Fibroblast of the aortic adventitia (primary cell): ENCODE measurements at regions not wholly inside any gene's neighbourhood (a gene's known extent, or its start where the extent isn't known, plus 50 kb on each side); places are given as distances from the start of the nearest gene placed in this dataset.

ENCODE experiments used
- DNase-seq: peaks from one replicate; pipeline ENCODE4 v3.0.0-alpha.2; 2010; ENCODE audit warnings: low read depth
- H3K4me3 ChIP-seq: 2 replicates; pipeline ENCODE4 v1.5.1; 2011; ENCODE audit warnings: low read depth, mild to moderate bottlenecking, control low read depth, low read length, moderate library complexity
- TF ChIP-seq, protein P1 (sequence below): IDR thresholded peaks from 2 replicates; pipeline ENCODE4 v1.5.1; 2011; ENCODE audit warnings: mild to moderate bottlenecking, low read length, control low read depth, inconsistent platforms; ENCODE audit not compliant: insufficient read depth

DNA sequence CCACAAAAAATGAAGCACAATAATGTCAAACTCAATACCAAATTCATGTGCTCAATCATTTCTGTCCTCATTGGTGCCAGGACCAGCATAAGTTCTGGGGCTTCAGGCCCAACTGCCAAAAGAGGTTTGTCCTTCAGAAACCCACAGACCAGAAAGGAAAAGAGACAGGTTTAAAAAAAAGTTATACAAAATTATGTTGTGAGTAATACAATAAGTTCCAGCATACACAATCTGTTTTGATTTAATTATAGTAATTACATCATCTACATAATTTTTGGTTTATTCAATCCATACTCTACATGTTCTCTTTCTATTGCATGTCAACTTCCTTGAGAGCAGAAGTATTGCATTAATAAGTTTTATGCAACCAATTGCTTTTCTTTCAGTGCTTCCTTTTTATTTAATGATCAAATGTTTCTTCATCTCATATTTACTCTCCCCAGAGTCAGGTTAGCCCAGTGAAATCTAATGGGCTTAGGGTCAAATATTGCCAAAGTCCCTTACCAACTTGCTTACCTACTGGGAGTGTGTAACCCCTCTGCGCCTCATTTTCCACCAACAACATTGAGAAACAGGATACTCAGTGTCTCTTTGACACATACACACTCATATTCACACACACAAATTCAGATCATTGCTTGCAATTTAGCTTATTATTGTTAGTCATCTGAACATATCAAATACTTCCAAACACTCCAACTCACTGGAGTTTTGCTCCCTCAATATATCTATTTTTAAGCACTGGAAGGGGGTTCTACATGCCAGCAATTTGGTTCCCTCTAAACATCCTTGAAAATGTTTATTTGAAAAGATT lies 424.4 kb upstream of the MARCKS start:
- no peak for DNase-seq
- no peak overlapping the region for H3K4me3 ChIP-seq
- TF ChIP-seq, protein P1, sequence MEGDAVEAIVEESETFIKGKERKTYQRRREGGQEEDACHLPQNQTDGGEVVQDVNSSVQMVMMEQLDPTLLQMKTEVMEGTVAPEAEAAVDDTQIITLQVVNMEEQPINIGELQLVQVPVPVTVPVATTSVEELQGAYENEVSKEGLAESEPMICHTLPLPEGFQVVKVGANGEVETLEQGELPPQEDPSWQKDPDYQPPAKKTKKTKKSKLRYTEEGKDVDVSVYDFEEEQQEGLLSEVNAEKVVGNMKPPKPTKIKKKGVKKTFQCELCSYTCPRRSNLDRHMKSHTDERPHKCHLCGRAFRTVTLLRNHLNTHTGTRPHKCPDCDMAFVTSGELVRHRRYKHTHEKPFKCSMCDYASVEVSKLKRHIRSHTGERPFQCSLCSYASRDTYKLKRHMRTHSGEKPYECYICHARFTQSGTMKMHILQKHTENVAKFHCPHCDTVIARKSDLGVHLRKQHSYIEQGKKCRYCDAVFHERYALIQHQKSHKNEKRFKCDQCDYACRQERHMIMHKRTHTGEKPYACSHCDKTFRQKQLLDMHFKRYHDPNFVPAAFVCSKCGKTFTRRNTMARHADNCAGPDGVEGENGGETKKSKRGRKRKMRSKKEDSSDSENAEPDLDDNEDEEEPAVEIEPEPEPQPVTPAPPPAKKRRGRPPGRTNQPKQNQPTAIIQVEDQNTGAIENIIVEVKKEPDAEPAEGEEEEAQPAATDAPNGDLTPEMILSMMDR, result no peak

DNA sequence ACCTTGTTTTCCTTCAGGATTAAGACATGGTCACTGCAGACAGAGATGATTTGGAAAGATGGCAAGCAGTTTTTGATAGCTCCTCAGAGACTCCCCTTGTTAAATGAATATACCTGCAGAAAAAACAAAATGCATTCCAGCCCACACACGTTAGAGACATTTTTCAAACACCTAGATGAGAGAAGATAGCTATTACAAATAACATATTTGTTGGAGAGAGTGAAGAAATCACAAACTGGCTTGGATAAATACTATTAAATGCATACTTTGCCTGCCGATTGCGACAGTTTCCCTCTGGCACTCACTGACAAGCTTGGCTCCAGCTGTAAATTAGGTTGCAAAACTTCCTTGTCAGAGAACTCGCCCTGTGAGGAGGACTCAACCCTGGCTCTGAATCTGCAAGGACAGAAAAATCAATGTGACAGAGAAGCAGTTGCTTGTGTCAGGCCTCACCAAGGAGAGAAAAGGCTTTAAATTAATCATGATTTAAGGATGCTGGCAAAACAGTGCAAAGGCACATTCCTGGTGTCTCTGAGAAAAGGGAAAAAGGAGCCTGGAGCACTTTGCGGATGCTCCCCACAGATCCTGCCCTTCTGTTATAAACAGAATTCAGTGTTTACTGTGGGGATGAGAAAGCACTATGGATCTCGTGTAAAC lies 423.7 kb upstream of the MARCKS start:
- TF ChIP-seq, protein P1, result no peak
- no peak overlapping the region for H3K4me3 ChIP-seq
- peak; percentile 90 for DNase-seq

DNA sequence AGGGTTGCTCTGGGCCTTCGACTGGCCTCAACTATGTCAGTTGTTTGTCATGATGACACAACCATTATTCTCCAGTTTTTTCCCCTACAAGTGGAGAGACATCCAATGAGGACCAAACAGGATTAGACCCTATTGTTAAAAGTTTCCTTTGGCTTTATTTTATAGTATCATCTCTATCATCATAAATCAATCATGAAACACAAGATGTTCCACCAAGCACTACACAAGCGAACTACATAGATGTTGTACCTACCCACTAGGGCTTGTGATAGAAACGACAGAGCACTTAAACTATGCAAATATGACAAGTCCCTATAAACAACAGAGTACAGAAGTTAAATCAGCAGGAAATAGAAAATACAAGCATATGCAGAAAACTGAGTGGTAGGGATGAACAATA lies 422.5 kb upstream of the MARCKS start:
- no peak for DNase-seq
- H3K4me3 ChIP-seq, result no peak overlapping the region
- TF ChIP-seq, protein P1, result no peak

DNA sequence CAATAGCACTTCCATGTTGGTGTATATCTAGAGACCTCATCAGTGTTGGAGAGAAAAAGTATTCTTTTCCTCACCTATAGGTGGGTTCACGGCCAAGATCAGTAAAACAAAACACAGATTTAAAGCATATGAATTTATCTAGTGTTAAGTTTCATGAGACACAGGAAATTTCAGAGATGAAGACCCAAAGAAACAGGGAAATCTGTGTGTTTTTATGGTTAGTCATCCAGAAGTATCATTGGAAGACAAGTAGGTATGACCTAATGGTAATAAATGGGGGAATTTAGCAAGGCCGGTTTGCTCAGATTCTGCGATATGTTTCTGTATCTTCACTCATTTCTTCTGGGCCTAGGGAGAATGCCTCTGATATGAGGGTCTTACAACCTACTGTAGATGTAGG lies 419.6 kb upstream of the MARCKS start:
- no peak overlapping the region for H3K4me3 ChIP-seq
- TF ChIP-seq, protein P1, result no peak
- no peak for DNase-seq

DNA sequence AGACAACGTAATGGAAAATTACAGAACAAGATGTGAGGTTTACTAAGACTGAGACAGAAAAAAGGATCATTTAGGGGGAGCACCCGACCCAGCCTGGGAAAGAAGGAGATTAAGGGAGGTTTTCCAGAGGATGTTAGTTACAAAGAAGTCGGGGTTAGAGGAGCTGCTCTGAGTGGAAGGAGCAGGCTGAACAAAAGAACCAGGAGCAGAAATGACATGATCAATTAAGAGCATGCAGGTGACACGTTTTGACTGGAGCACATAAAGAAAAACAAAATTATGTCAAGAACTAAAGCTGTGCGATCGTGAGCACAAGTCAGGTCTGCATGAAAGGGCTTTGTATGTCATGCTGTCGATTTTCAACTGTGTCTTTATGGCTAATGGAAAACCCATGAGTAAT lies 417.3 kb upstream of the MARCKS start:
- no peak overlapping the region for H3K4me3 ChIP-seq
- TF ChIP-seq, protein P1, result no peak

DNA sequence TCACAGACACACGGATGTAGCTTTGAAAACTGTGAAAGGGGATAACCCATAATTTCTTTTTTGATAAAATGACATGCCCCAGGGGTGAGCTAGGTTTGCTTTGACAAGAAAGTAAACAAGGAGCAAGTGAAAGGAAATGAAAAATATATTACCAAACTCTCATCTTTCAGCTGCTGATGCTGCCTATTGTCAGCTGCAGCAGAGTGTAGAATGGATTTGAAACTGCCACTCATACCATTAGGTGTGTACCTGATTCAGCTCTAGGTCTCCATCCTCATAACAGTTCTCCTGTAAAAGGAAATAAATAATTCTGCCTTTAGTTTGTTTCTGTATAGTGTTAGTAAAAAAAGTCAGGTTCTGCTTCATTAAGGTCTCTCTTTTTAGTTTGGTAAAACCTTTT lies 415.1 kb upstream of the MARCKS start:
- DNase-seq, result no peak
- TF ChIP-seq, protein P1, result no peak
- no peak overlapping the region for H3K4me3 ChIP-seq

More for the DNA sequence above, 417.3 kb upstream of the MARCKS start:
- no peak for DNase-seq
